Esophagus muscularis mucosa (tissue), 4 donors: ENCODE measurements at regions not wholly inside any gene's neighbourhood (a gene's known extent, or its start where the extent isn't known, plus 50 kb on each side); places are given as distances from the start of the nearest gene placed in this dataset.

Experiments used
- DNase-seq: peaks from one replicate; pipeline ENCODE4 v3.0.0-alpha.2; 2017; ENCODE audit errors: extremely low spot score
- H3K27ac ChIP-seq, 4 donors: fragments of 200-600 bp; sonication (generic); replicated peaks in 1 of 4; 1 replicate in 3 of 4; 2 replicates in 1 of 4; pipeline ENCODE4 v1.5.1; 2016 to 2019; ENCODE audit warnings: mild to moderate bottlenecking in 1 of 4
- H3K27me3 ChIP-seq, 4 donors: fragments of 200-600 bp; sonication (generic); one replicate each; pipeline versions ENCODE4 v1.5.1 to v1.6.0; 2016 to 2019
- H3K36me3 ChIP-seq, 4 donors: fragments of 200-600 bp; sonication (generic); one replicate each; pipeline ENCODE4 v1.5.1; 2016 to 2019
- H3K4me1 ChIP-seq, 4 donors: fragments of 200-600 bp; sonication (generic); one replicate each; pipeline ENCODE4 v1.5.1; 2016 to 2019
- H3K4me3 ChIP-seq, 4 donors: fragments of 200-600 bp; sonication (generic); 1 replicate in 2 of 4; 2 replicates in 2 of 4; pipeline ENCODE4 v1.5.1; 2016 to 2019; ENCODE audit warnings: mild to moderate bottlenecking in 4 of 4, moderate library complexity in 1 of 4
- H3K9me3 ChIP-seq, 4 donors: fragments of 200-600 bp; sonication (generic); 1 replicate in 3 of 4; 2 replicates in 1 of 4; pipeline ENCODE4 v1.5.1; 2016 to 2019
- EP300 ChIP-seq: sonication (generic); formaldehyde crosslinking; IDR thresholded peaks from one replicate; pipeline ENCODE4 v1.6.1; 2017; ENCODE audit warnings: antibody characterized with exemption
- POLR2A ChIP-seq: fragments of 450-650 bp; IDR thresholded peaks from one replicate; pipeline ENCODE4 v1.6.1; 2017; ENCODE audit warnings: antibody characterized with exemption, moderate library complexity, mild to moderate bottlenecking, low read depth
- POLR2AphosphoS5 ChIP-seq, 2 donors: sonication (generic); formaldehyde crosslinking; IDR thresholded peaks; one replicate each; pipeline ENCODE4 v1.6.1; 2017; ENCODE audit warnings: antibody characterized with exemption in 2 of 2
- WGBS: methylation state at CpG from one replicate; pipeline ENCODE4 v1.1.5; 2018; 5-methylcytosine and 5-hydroxymethylcytosine counted together
- intact Hi-C: fragments of 100-400 bp; cut with DNase I; formaldehyde crosslinking; loops from one replicate; pipeline ENCODE4 v1.15.1; 2023
- TF ChIP-seq, protein P1 (sequence below), 3 experiments: fragments of 200-600 bp in 2 of 3; fragments of 450-650 bp in 1 of 3; sonication (generic) in 2 of 3; IDR thresholded peaks; one replicate each; pipeline ENCODE4 v1.5.1; 2017 to 2019; ENCODE audit warnings: antibody characterized with exemption in 3 of 3, mild to moderate bottlenecking in 2 of 3, moderate library complexity in 1 of 3

DNA sequence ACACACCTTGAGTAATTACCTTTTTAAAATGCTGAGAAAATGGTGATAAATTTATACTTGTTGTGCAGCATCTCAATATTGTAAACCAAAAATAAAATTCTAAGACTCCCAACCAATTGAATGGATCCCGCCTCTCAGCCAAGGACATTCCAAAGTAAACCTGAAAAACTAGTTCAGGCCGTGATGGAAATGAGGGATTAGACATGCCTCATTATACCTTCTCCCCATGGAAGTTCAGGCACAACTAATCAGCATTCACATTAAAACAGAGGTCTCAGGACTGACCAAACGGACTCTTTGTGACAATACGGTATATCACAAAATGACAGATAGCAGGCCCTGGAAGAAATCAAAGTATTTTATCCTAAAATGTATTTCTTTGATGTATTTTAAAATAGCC is 907.4 kb upstream of the RAG2 start:
- H3K9me3 ChIP-seq, result no peaks in the 10 kb centered on the region
- no peaks in the 10 kb centered on the region for H3K27me3 ChIP-seq
- TF ChIP-seq EP300 (no peak), POLR2A (no peak), POLR2AphosphoS5 (IDR thresholded peaks at IDR 0.05) (no peak)
- TF ChIP-seq, protein P1, sequence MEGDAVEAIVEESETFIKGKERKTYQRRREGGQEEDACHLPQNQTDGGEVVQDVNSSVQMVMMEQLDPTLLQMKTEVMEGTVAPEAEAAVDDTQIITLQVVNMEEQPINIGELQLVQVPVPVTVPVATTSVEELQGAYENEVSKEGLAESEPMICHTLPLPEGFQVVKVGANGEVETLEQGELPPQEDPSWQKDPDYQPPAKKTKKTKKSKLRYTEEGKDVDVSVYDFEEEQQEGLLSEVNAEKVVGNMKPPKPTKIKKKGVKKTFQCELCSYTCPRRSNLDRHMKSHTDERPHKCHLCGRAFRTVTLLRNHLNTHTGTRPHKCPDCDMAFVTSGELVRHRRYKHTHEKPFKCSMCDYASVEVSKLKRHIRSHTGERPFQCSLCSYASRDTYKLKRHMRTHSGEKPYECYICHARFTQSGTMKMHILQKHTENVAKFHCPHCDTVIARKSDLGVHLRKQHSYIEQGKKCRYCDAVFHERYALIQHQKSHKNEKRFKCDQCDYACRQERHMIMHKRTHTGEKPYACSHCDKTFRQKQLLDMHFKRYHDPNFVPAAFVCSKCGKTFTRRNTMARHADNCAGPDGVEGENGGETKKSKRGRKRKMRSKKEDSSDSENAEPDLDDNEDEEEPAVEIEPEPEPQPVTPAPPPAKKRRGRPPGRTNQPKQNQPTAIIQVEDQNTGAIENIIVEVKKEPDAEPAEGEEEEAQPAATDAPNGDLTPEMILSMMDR (IDR thresholded peaks at IDR 0.05), result no peak
- H3K4me1 ChIP-seq, result peaks cover 0 to 7% (median 0%) of the 10 kb centered on the region in 4 donors
- 80% methylated on average over 4 of the region's 4 CpGs for WGBS
- H3K4me3 ChIP-seq, result no peak overlapping the region
- DNase-seq, result no peak
- H3K27ac ChIP-seq, result no peak overlapping the region
- intact Hi-C loops, result no loop called here
- H3K36me3 ChIP-seq, result no peaks in the 10 kb centered on the region

DNA sequence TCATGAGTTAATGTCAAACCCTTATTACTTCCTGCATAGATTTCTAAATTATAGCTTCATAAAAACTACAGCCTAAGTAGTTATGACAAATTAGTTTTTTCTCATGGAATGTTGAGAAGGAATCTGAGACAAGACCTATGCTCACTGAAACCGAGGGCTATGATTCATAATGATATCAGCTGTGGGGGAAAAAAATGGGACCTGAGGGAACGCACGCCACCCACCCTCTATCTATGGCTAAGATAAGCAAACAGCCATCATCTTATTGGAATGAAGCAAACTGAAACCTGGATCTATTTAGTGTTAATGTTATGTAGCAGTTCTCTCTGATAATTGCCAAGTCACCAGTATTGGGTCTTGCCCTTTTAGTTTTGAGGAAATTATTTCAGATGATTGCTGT is 906.9 kb upstream of the RAG2 start:
- WGBS, result 47% methylated on average over 3 of the region's 3 CpGs
- no peaks in the 10 kb centered on the region for H3K36me3 ChIP-seq
- H3K4me1 ChIP-seq, result peaks cover 0 to 7% (median 0%) of the 10 kb centered on the region in 4 donors
- H3K4me3 ChIP-seq, result no peak overlapping the region
- intact Hi-C loops, result no loop called here
- TF ChIP-seq POLR2AphosphoS5 (IDR thresholded peaks at IDR 0.05) (no peak), EP300 (no peak), POLR2A (no peak)
- TF ChIP-seq, protein P1 (IDR thresholded peaks at IDR 0.05), result no peak
- no peak for DNase-seq
- H3K9me3 ChIP-seq, result no peaks in the 10 kb centered on the region
- no peak overlapping the region for H3K27ac ChIP-seq
- no peaks in the 10 kb centered on the region for H3K27me3 ChIP-seq

DNA sequence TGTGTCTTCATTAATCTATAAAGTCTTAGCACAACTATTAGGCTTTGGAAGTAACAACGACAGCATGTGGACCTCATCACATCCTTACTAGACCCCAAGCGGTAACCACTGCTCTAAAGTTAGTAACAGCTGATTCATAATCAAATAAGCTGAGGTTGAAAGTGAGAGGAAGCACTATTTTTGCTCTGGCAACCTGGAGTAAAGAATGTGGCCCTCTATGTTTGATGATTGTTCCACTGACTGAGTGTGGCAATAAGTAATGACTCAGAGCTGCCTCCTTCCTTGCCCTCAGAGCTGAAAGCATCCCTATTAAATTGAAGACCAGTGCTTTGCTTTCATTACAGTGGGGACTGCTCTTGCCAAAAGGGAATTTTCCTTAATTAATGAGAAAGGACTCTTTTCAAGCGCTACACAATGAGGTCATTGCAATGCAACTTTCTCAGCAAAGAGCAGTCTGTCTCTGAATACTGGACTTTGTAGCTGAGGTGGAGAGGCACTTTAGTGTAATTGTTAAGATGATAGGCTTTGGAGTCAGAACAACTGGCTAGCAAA is 906.1 kb upstream of the RAG2 start:
- H3K9me3 ChIP-seq, result no peaks in the 10 kb centered on the region
- TF ChIP-seq POLR2AphosphoS5 (IDR thresholded peaks at IDR 0.05) (no peak), EP300 (no peak), POLR2A (no peak)
- TF ChIP-seq, protein P1 (IDR thresholded peaks at IDR 0.05), result no peak
- intact Hi-C loops, result no loop called here
- no peaks in the 10 kb centered on the region for H3K27me3 ChIP-seq
- WGBS, result 46% methylated on average over 3 of the region's 3 CpGs
- H3K4me1 ChIP-seq, result peaks cover 0 to 7% (median 0%) of the 10 kb centered on the region in 4 donors
- H3K36me3 ChIP-seq, result no peaks in the 10 kb centered on the region
- no peak overlapping the region for H3K27ac ChIP-seq
- H3K4me3 ChIP-seq, result no peak overlapping the region
- DNase-seq, result no peak

DNA sequence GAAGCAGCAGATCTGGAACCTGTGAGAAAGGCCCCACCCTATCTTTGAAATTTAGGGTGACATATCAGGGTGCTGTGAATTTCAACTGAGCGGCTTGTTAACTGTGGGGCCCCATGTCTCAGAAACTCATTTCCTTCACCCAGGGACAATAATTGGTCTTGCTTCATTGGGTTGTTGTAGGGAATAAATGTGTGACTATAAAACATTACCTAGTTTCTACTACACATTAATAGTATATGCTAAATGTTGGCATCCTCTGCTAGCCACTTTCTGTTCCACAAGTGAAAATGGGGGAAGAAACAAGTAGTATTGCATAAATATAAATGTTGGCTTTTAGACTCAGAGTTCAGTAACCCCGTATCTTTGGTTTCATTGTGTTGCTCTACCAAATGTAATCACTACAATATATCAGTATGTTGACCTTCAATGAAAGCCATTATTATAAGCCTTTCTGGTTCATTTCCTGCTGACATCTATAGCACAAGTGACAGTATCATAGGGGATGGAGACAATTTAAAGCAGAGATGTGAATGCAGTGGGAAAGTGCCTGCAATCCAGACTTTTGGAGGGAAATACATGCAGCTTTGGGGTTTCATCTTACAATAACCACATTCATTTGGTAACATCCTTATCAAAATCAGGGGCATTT is 905.5 kb upstream of the RAG2 start:
- H3K36me3 ChIP-seq, result no peaks in the 10 kb centered on the region
- no peaks in the 10 kb centered on the region for H3K27me3 ChIP-seq
- H3K4me3 ChIP-seq, result no peak overlapping the region
- no peak overlapping the region for H3K27ac ChIP-seq
- 90% methylated on average over 2 of the region's 2 CpGs for WGBS
- TF ChIP-seq EP300, result no peak
- no peak for TF ChIP-seq POLR2AphosphoS5 (IDR thresholded peaks at IDR 0.05)
- no peak for TF ChIP-seq POLR2A
- TF ChIP-seq, protein P1 (IDR thresholded peaks at IDR 0.05), result no peak
- H3K9me3 ChIP-seq, result no peaks in the 10 kb centered on the region
- intact Hi-C loops, result no loop called here
- peaks cover 0 to 7% (median 0%) of the 10 kb centered on the region in 4 donors for H3K4me1 ChIP-seq
- DNase-seq, result no peak

DNA sequence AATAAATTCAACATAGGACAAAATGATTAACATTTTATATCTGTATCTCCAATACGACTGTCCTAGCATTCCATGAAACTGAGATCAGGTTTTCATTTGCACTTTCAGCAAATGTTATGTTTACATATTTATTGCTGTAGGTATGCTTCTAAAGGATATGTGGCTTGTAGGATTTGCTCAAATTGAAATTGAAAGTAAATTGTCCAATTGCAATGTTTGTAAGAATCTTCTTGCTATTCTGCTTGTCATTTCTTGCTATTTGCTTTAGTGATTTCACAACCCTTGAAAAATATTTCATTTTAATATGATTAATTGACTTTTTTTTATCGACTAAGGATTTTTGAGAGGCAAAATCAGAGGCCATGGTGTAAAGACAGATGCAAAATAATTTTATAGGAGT is 904.2 kb upstream of the RAG2 start:
- Histone ChIP-seq H3K4me1 (peaks cover 0 to 7% (median 0%) of the 10 kb centered on the region in 4 donors), H3K4me3 (no peak overlapping the region), H3K9me3 (no peaks in the 10 kb centered on the region), H3K27ac (no peak overlapping the region), H3K36me3 (no peaks in the 10 kb centered on the region), H3K27me3 (no peaks in the 10 kb centered on the region)
- WGBS, result 80% methylated on average over 2 of the region's 2 CpGs
- TF ChIP-seq POLR2A, result no peak
- no peak for TF ChIP-seq POLR2AphosphoS5 (IDR thresholded peaks at IDR 0.05)
- no peak for TF ChIP-seq EP300
- TF ChIP-seq, protein P1 (IDR thresholded peaks at IDR 0.05), result no peak
- intact Hi-C loops, result loop anchor here (1.0 kb wide), 1 partner anchor 12 kb away; no protein-coding TSS in a partner anchor
- no peak for DNase-seq
